ENCODE measurements at regions not wholly inside any gene's neighbourhood (a gene's known extent, or its start where the extent isn't known, plus 50 kb on each side); places are given as distances from the start of the nearest gene placed in this dataset.

DNA sequence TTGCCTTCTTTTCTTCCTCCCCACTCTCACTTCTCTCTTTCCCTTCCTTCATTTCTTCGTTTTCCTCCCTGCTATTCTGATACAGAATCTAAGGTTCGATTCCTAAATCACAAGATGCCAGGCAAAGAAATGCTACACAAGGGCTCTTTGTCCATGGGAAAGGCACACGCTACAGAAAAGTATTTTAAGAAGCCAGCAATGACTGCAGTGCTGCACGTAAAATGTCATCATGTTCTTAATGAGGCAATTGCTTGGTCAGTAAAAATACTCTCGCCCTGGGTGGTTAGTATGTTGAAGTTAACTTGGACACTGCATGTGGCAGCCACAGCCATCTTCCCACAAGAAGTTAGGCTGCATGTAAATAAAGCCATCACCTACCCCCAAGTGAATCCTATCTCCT, 178.4 kb downstream of the DHX15 start:
- TF ChIP-seq ARNTL (CRISPR knock-in tag; IDR thresholded peaks at IDR 0.05; ENCODE audit: borderline replicate concordance, low read depth): no peak
- TF ChIP-seq TCF4 (CRISPR knock-in tag; IDR thresholded peaks at IDR 0.05; ENCODE audit: borderline replicate concordance): no peak
- no peak for TF ChIP-seq TOX (CRISPR knock-in tag; IDR thresholded peaks at IDR 0.05; ENCODE audit: borderline replicate concordance)
- TF ChIP-seq, protein P1, sequence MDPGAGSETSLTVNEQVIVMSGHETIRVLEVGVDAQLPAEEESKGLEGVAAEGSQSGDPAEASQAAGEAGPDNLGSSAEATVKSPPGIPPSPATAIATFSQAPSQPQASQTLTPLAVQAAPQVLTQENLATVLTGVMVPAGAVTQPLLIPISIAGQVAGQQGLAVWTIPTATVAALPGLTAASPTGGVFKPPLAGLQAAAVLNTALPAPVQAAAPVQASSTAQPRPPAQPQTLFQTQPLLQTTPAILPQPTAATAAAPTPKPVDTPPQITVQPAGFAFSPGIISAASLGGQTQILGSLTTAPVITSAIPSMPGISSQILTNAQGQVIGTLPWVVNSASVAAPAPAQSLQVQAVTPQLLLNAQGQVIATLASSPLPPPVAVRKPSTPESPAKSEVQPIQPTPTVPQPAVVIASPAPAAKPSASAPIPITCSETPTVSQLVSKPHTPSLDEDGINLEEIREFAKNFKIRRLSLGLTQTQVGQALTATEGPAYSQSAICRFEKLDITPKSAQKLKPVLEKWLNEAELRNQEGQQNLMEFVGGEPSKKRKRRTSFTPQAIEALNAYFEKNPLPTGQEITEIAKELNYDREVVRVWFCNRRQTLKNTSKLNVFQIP (CRISPR knock-in tag; IDR thresholded peaks at IDR 0.05; ENCODE audit: borderline replicate concordance, low read depth): no peak
- no peak for TF ChIP-seq ZFP3 (CRISPR knock-in tag; IDR thresholded peaks at IDR 0.05)
- TF ChIP-seq, protein P2, sequence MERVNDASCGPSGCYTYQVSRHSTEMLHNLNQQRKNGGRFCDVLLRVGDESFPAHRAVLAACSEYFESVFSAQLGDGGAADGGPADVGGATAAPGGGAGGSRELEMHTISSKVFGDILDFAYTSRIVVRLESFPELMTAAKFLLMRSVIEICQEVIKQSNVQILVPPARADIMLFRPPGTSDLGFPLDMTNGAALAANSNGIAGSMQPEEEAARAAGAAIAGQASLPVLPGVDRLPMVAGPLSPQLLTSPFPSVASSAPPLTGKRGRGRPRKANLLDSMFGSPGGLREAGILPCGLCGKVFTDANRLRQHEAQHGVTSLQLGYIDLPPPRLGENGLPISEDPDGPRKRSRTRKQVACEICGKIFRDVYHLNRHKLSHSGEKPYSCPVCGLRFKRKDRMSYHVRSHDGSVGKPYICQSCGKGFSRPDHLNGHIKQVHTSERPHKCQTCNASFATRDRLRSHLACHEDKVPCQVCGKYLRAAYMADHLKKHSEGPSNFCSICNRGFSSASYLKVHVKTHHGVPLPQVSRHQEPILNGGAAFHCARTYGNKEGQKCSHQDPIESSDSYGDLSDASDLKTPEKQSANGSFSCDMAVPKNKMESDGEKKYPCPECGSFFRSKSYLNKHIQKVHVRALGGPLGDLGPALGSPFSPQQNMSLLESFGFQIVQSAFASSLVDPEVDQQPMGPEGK (CRISPR knock-in tag; IDR thresholded peaks at IDR 0.05; ENCODE audit: borderline replicate concordance): no peak
- TF ChIP-seq ZNF565 (CRISPR knock-in tag; conservative IDR thresholded peaks at IDR 0.05; ENCODE audit: low read depth): no peak
- TF ChIP-seq ESRRG (CRISPR knock-in tag; IDR thresholded peaks at IDR 0.05): no peak
- TF ChIP-seq ISL1 (CRISPR knock-in tag; IDR thresholded peaks at IDR 0.05): no peak
- no peak for TF ChIP-seq ZC3H10 (CRISPR knock-in tag; IDR thresholded peaks at IDR 0.05)
- no peak for TF ChIP-seq CREB5 (CRISPR knock-in tag; IDR thresholded peaks at IDR 0.05; ENCODE audit: low read depth)
